Activated B cell treated with CpG ODN at 0.5 μM for 24 hours (primary cell): ENCODE measurements at regions not wholly inside any gene's neighbourhood (a gene's known extent, or its start where the extent isn't known, plus 50 kb on each side); places are given as distances from the start of the nearest gene placed in this dataset.

Source experiments
- ATAC-seq: fragments of 200-7000 bp; cut with Tn5 transposase; one replicate; pipeline ENCODE4 v1.10.0; 2021; ENCODE audit warnings: low read depth, mild to moderate bottlenecking, moderate library complexity
- CTCF ChIA-PET: fragments of 350-600 bp; sonication (Branson Sonifier 250); formaldehyde crosslinking; loops from one replicate; lab custom pipeline; 2021; ENCODE audit warnings: antibody characterized with exemption; lab: Charles Lee
- POLR2A ChIA-PET: fragments of 350-600 bp; sonication (Branson Sonifier 250); formaldehyde crosslinking; loops from one replicate; lab custom pipeline; 2021; ENCODE audit warnings: antibody characterized with exemption; lab: Charles Lee
- DNase-seq: peaks from one replicate; pipeline ENCODE4 v3.0.0; 2022
- H3K27ac Mint-ChIP-seq: one replicate; pipeline ENCODE4 v1.8.0; 2020; ENCODE audit warnings: mixed read lengths
- H3K27me3 Mint-ChIP-seq: one replicate; pipeline ENCODE4 v1.8.0; 2021; ENCODE audit warnings: mixed read lengths
- H3K36me3 Mint-ChIP-seq: one replicate; pipeline ENCODE4 v1.8.0; 2021; ENCODE audit warnings: low read depth, mixed read lengths
- H3K4me1 Mint-ChIP-seq: one replicate; pipeline ENCODE4 v1.8.0; 2021; ENCODE audit warnings: mixed read lengths
- H3K4me3 Mint-ChIP-seq: one replicate; pipeline ENCODE4 v1.8.0; 2020; ENCODE audit warnings: mild to moderate bottlenecking, mixed read lengths
- H3K9me3 Mint-ChIP-seq: one replicate; pipeline ENCODE4 v1.8.0; 2020; ENCODE audit warnings: mixed read lengths
- CTCF ChIP-seq: fragments of 200-600 bp; IDR thresholded peaks from one replicate; pipeline ENCODE4 v1.8.0; 2022; ENCODE audit warnings: antibody characterized with exemption, mild to moderate bottlenecking
- intact Hi-C: fragments of 100-400 bp; cut with micrococcal nuclease; formaldehyde crosslinking; loops from one replicate; pipeline ENCODE4 v1.15.1; 2024

GRCh38 chr16:10245002-10245401 is 62.8 kb upstream of the GRIN2A start:
- H3K4me3 Mint-ChIP-seq: no peak overlapping the region
- CTCF ChIA-PET: no interaction called here
- no peaks in the 10 kb centered on the region for H3K36me3 Mint-ChIP-seq
- H3K9me3 Mint-ChIP-seq: no peaks in the 10 kb centered on the region
- intact Hi-C loops: no loop called here
- H3K27me3 Mint-ChIP-seq: no peaks in the 10 kb centered on the region
- POLR2A ChIA-PET: no interaction called here
- DNase-seq (no peak), ATAC-seq (no peak)
- peaks cover 11% of the 10 kb centered on the region for H3K4me1 Mint-ChIP-seq
- no peak for TF ChIP-seq CTCF
- no peak overlapping the region for H3K27ac Mint-ChIP-seq

- no peak for DNase-seq
- intact Hi-C loops: loop anchor here (1.0 to 10.0 kb wide), 3 partner anchors 23 to 175 kb away; partner anchors contain the start of gene ATF7IP2
- Mint-ChIP-seq H3K4me1 (no peaks in the 10 kb centered on the region), H3K36me3 (no peaks in the 10 kb centered on the region), H3K9me3 (no peaks in the 10 kb centered on the region), H3K27ac (no peak overlapping the region), H3K27me3 (no peaks in the 10 kb centered on the region), H3K4me3 (no peak overlapping the region)
- POLR2A ChIA-PET: no interaction called here
- ATAC-seq: peak; percentile 5
- TF ChIP-seq CTCF: no peak
- CTCF ChIA-PET: interaction anchor here (1.6 kb wide), 1 partner anchor 260 kb away, joined by 6 read pairs; no protein-coding TSS in a partner anchor
Measured at GRCh38 chr16:10250137-10250828, 68.1 kb upstream of the GRIN2A start.

- no peaks in the 10 kb centered on the region for H3K36me3 Mint-ChIP-seq
- POLR2A ChIA-PET: no interaction called here
- DNase-seq: no peak
- intact Hi-C loops: loop anchor here (10.0 kb wide), 2 partner anchors 133 to 173 kb away; partner anchors contain the start of gene ATF7IP2
- TF ChIP-seq CTCF: no peak
- no peaks in the 10 kb centered on the region for H3K9me3 Mint-ChIP-seq
- no peaks in the 10 kb centered on the region for H3K27me3 Mint-ChIP-seq
- H3K4me3 Mint-ChIP-seq: no peak overlapping the region
- no peak for ATAC-seq
- CTCF ChIA-PET: interaction anchor here (1.6 kb wide), 1 partner anchor 258 kb away, joined by 6 read pairs; no protein-coding TSS in a partner anchor
- H3K4me1 Mint-ChIP-seq: peaks cover 16% of the 10 kb centered on the region
- no peak overlapping the region for H3K27ac Mint-ChIP-seq
Measured at GRCh38 chr16:10252155-10252554, 69.9 kb upstream of the GRIN2A start.

- intact Hi-C loops: loop anchor here (10.0 kb wide), 2 partner anchors 131 to 171 kb away; partner anchors contain the start of gene ATF7IP2
- ChIA-PET POLR2A (no interaction called here), CTCF (interaction anchor here (1.1 to 6.1 kb wide), 3 partner anchors 251 to 271 kb away, joined by 3 to 116 read pairs (median 4); no protein-coding TSS in a partner anchor)
- Mint-ChIP-seq H3K4me3 (no peak overlapping the region), H3K36me3 (no peaks in the 10 kb centered on the region), H3K4me1 (peaks cover 22% of the 10 kb centered on the region), H3K27ac (no peak overlapping the region), H3K27me3 (no peaks in the 10 kb centered on the region), H3K9me3 (no peaks in the 10 kb centered on the region)
- ATAC-seq (no peak), DNase-seq (no peak)
- no peak for TF ChIP-seq CTCF
Measured at GRCh38 chr16:10253409-10253808, 71.2 kb upstream of the GRIN2A start.

- intact Hi-C loops: loop anchor here (1.0 to 10.0 kb wide), 6 partner anchors 129 to 1689 kb away; partner anchors contain the start of gene ATF7IP2
- H3K4me1 Mint-ChIP-seq: peaks cover 40% of the 10 kb centered on the region
- H3K36me3 Mint-ChIP-seq: no peaks in the 10 kb centered on the region
- no peaks in the 10 kb centered on the region for H3K27me3 Mint-ChIP-seq
- CTCF ChIA-PET: interaction anchor here (0.8 to 6.1 kb wide), 8 partner anchors 10 to 1117 kb away, joined by 3 to 116 read pairs (median 4); no protein-coding TSS in a partner anchor
- H3K4me3 Mint-ChIP-seq: no peak overlapping the region
- no peak for TF ChIP-seq CTCF
- no peaks in the 10 kb centered on the region for H3K9me3 Mint-ChIP-seq
- no peak overlapping the region for H3K27ac Mint-ChIP-seq
- DNase-seq (no peak), ATAC-seq (no peak)
- POLR2A ChIA-PET: interaction anchor here (2.5 kb wide), 1 partner anchor 58 kb away, joined by 16 read pairs; no protein-coding TSS in a partner anchor
Measured at GRCh38 chr16:10255728-10256127, 73.5 kb upstream of the GRIN2A start.
